ENCODE measurements at regions not wholly inside any gene's neighbourhood (a gene's known extent, or its start where the extent isn't known, plus 50 kb on each side); places are given as distances from the start of the nearest gene placed in this dataset.

- H3K9me3 Mint-ChIP-seq (ENCODE audit: unreplicated experiment): peaks cover 9% of the 10 kb centered on the region
- H3K36me3 Mint-ChIP-seq (ENCODE audit: insufficient read depth, unreplicated experiment): no peaks in the 10 kb centered on the region
- H3K4me1 Mint-ChIP-seq (ENCODE audit: low read depth, unreplicated experiment): no peaks in the 10 kb centered on the region
- no TSS peak for BruUV-seq (replicated peaks)
- intact Hi-C loops (cut with micrococcal nuclease; ENCODE audit: unreplicated experiment): no loop called here
- H3K27me3 Mint-ChIP-seq (ENCODE audit: insufficient read depth, unreplicated experiment): no peaks in the 10 kb centered on the region
- H3K27ac Mint-ChIP-seq (ENCODE audit: unreplicated experiment): no peak overlapping the region
- CTCF ChIA-PET: no interaction called here
- TF ChIP-seq CTCF (IDR thresholded peaks at IDR 0.05; ENCODE audit: insufficient read depth in 1 of 2, low read depth in 1 of 2, low read length in 1 of 2, severe bottlenecking in 1 of 2, unreplicated experiment in 1 of 2): no peak
- no peaks in the 10 kb centered on the region for H3K4me1 ChIP-seq
- no peak overlapping the region for H3K4me3 Mint-ChIP-seq (ENCODE audit: unreplicated experiment)
- no peaks in the 10 kb centered on the region for H3K36me3 ChIP-seq (ENCODE audit: control insufficient read depth, insufficient read depth, low read length)
- POLR2A ChIA-PET: no interaction called here
- no peaks in the 10 kb centered on the region for H3K9me3 ChIP-seq
- no peaks in the 10 kb centered on the region for H3K27me3 ChIP-seq (replicated peaks; ENCODE audit: control insufficient read depth, insufficient read depth, low read length)
- H3K4me3 ChIP-seq (ENCODE audit: low read depth, low read length): no peak overlapping the region
- no peak for DNase-seq
These were observed 1044.2 kb downstream of the GLUD2 start for GRCh38 chrX:122091571-122091970.

- H3K4me3 ChIP-seq (ENCODE audit: low read depth, low read length): no peak overlapping the region
- H3K27me3 Mint-ChIP-seq (ENCODE audit: insufficient read depth, unreplicated experiment): no peaks in the 10 kb centered on the region
- intact Hi-C loops (cut with micrococcal nuclease; ENCODE audit: unreplicated experiment): no loop called here
- H3K36me3 Mint-ChIP-seq (ENCODE audit: insufficient read depth, unreplicated experiment): no peaks in the 10 kb centered on the region
- H3K4me3 Mint-ChIP-seq (ENCODE audit: unreplicated experiment): no peak overlapping the region
- H3K9me3 Mint-ChIP-seq (ENCODE audit: unreplicated experiment): peaks cover 9% of the 10 kb centered on the region
- no peak for TF ChIP-seq CTCF (IDR thresholded peaks at IDR 0.05; ENCODE audit: insufficient read depth in 1 of 2, low read depth in 1 of 2, low read length in 1 of 2, severe bottlenecking in 1 of 2, unreplicated experiment in 1 of 2)
- H3K9me3 ChIP-seq: no peaks in the 10 kb centered on the region
- no peaks in the 10 kb centered on the region for H3K36me3 ChIP-seq (ENCODE audit: control insufficient read depth, insufficient read depth, low read length)
- H3K4me1 ChIP-seq: no peaks in the 10 kb centered on the region
- H3K4me1 Mint-ChIP-seq (ENCODE audit: low read depth, unreplicated experiment): no peaks in the 10 kb centered on the region
- ChIA-PET POLR2A (no interaction called here), CTCF (no interaction called here)
- no peaks in the 10 kb centered on the region for H3K27me3 ChIP-seq (replicated peaks; ENCODE audit: control insufficient read depth, insufficient read depth, low read length)
- H3K27ac Mint-ChIP-seq (ENCODE audit: unreplicated experiment): no peak overlapping the region
- DNase-seq: no peak
- BruUV-seq (replicated peaks): no TSS peak
These were observed 1045.0 kb downstream of the GLUD2 start for GRCh38 chrX:122092360-122092759.

- intact Hi-C loops (cut with micrococcal nuclease; ENCODE audit: unreplicated experiment): no loop called here
- H3K4me3 ChIP-seq (ENCODE audit: low read depth, low read length): no peak overlapping the region
- no peak overlapping the region for H3K4me3 Mint-ChIP-seq (ENCODE audit: unreplicated experiment)
- peaks cover 9% of the 10 kb centered on the region for H3K9me3 Mint-ChIP-seq (ENCODE audit: unreplicated experiment)
- no peaks in the 10 kb centered on the region for H3K36me3 ChIP-seq (ENCODE audit: control insufficient read depth, insufficient read depth, low read length)
- CTCF ChIA-PET: no interaction called here
- POLR2A ChIA-PET: no interaction called here
- no peaks in the 10 kb centered on the region for H3K27me3 Mint-ChIP-seq (ENCODE audit: insufficient read depth, unreplicated experiment)
- TF ChIP-seq CTCF (IDR thresholded peaks at IDR 0.05; ENCODE audit: insufficient read depth in 1 of 2, low read depth in 1 of 2, low read length in 1 of 2, severe bottlenecking in 1 of 2, unreplicated experiment in 1 of 2): no peak
- no peaks in the 10 kb centered on the region for H3K27me3 ChIP-seq (replicated peaks; ENCODE audit: control insufficient read depth, insufficient read depth, low read length)
- H3K4me1 ChIP-seq: no peaks in the 10 kb centered on the region
- no peaks in the 10 kb centered on the region for H3K4me1 Mint-ChIP-seq (ENCODE audit: low read depth, unreplicated experiment)
- no TSS peak for BruUV-seq (replicated peaks)
- no peak for DNase-seq
- no peak overlapping the region for H3K27ac Mint-ChIP-seq (ENCODE audit: unreplicated experiment)
- no peaks in the 10 kb centered on the region for H3K9me3 ChIP-seq
- no peaks in the 10 kb centered on the region for H3K36me3 Mint-ChIP-seq (ENCODE audit: insufficient read depth, unreplicated experiment)
These were observed 1045.6 kb downstream of the GLUD2 start for GRCh38 chrX:122092978-122093377.

All from Caco-2 (cell line).